Erythroblast (primary cell): ENCODE measurements at regions not wholly inside any gene's neighbourhood (a gene's known extent, or its start where the extent isn't known, plus 50 kb on each side); places are given as distances from the start of the nearest gene placed in this dataset.

Source experiments
- GATA1 ChIP-seq: IDR thresholded peaks from 2 replicates; pipeline ENCODE4 v1.6.1; 2011; ENCODE audit warnings: low read depth, mild to moderate bottlenecking, control low read depth, low read length, moderate library complexity
- POLR2A ChIP-seq: IDR thresholded peaks from 2 replicates; pipeline ENCODE4 v1.6.1; 2011; ENCODE audit warnings: mild to moderate bottlenecking, low read length

GRCh38 chr22:25494774-25495173, 69.7 kb upstream of the GRK3 start:
- TF ChIP-seq POLR2A (no peak), GATA1 (no peak)
